Fibroblast of skin of left biceps (primary cell): ENCODE measurements at regions not wholly inside any gene's neighbourhood (a gene's known extent, or its start where the extent isn't known, plus 50 kb on each side); places are given as distances from the start of the nearest gene placed in this dataset.
"Not testable (repeated sequence)": the region's sequence is repeated elsewhere in the genome, so short reads cannot be mapped to it uniquely, and the experiment has no call there.

Experiments used
- DNase-seq, 2 experiments: peaks; one replicate each; pipeline ENCODE4 v3.0.0-alpha.2; 2013; ENCODE audit warnings: low read depth in 2 of 2

DNA sequence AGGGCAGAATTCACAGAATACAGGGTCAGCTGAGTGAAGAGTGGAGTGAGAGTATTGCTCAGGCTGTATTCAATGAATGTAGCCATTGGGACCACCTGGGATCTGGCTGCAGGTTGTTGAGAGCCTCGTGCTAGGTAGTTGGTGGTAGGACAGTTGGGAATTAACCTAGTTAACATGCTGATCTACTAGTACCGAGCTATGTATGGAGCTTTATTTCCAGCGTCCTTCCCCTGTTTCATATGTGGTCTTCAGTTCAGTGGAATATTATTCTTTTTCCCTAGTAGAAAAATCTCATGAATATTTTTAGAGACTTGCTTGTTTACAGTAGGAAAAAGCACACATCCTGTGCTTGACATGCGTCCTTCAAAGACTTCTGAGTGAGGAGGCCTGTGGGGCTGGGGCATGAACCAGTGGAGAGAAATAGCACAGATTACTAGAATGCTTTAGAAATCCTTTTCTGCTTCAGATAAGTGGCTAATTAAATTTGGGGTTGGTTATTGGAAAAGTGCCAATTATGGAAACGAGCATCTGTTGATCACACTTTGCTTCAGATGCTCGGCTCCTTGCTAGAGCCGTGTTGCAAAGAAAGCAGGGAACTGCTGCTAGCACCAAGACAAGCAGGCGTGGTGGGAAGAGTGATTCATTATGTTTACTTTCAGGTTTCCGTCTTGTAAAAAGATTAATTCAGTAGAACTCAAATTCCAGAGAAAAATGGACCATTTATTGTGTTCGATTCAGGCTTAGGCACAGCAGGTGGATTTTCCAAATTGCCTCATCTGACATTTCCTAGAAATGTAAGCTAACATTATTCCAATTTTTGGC is 53.6 kb downstream of the ARF6 start:
- peak; percentile 30 to 33 for DNase-seq

DNA sequence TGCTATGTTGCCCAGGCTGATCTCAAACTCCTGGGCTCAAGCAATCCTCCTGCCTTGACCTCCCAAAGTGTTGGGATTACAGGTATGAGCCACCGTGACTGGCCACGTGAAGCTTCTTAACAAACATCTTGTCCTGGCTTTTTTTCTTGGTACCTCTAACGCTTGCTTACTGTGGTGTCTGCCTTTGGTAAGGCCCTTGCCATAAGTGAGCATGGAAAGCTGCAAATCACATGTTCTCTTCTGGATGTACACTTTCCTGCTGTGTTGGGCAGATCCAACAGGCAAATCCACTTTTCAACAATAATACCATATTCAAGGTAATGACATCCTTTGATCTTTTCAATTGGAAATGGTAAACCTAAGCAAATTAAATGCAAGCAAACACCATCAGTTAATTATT is 54.6 kb downstream of the ARF6 start:
- DNase-seq: no peak

DNA sequence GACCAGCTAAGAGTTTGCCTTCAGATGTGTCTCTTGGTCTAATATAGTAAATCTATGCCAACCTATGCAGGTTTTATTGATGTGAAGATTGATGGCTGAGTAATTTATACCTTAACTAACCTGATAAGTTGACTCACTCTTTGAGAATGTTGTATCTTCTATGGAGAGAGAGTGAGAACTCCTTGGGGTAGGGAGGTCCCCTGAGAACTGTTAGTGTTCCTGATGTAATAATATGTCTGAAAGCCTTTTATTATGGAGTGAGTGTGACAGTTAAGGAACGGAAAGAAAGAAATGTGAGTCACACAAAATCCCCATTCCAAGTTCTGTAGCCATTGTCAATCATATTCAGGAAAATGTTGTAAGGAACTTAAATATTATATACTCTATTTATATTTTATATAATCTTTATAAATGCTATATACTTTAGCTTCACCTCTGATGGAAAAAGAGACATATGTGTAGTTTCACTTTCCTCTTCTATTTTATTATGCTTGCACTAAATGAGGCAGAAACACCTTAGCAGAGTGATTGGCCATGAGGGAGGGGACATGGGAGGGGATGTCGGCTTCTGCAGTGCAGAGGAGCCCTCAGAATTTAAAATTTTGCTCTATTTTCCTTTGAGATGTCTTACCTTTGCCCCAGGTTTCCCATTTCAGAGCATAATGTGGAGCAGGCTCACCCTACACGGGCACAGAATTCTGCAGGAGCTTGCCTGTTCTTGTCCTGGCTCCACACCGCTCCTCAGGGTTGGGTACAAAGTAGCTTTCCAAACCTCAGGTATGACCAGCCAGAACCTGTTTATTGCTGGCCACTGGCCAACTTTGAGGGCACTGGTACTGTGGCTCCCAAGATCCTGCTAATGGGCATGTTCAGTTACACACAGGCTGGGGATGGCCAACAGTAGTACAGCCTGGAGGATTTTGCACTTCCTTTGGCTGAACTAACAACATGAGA is 57.7 kb downstream of the ARF6 start:
- DNase-seq: no peak

DNA sequence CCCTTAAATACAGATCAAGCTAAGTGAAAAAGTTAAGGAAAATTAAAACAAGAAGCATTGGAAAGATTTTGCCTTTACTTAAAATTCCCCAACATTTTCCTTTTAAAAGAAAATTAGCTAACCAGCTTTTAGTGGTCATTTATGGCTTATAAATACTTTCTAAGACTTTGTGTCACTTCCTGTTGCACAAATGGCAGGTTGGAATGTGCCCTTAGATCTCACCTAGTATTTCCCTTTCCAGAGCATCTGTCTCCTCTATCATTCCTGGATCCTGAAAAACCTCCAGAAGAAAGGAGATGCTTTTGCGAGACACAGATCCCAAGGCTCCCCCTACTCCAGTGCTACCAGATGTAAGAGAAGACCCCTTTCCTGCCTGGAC is 58.3 kb downstream of the ARF6 start:
- DNase-seq: no peak

DNA sequence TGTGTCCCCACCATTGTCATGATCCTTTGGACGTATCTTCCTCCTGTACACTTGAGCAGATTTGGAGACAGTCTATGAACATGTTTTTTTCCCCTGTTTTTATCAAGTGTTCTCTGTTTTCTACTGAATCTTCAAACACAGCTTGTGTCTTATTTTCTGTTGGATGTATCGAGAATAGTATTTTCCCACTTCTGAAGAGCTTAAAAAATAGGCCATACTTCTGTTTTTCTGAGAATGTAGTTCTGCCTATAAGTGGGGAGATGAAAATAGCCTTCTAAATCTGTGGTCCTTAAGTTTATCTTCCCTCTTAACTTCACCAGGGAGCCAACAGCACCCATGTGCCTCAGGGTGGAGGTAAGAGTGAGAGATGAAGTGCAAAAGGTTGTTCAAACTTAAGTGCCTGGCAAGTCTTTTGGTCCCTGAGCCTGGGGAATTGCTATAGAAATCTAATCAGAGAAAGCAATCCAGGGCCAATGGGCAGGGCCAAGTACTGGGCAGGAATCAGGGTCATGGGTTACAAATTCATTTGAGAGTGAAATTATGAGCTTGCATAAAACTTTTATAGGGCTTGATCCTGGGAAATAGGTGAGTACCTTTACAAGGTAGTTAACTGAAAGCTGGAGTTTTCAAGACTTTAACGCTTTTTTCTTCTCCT is 58.9 kb downstream of the ARF6 start:
- DNase-seq: no peak

DNA sequence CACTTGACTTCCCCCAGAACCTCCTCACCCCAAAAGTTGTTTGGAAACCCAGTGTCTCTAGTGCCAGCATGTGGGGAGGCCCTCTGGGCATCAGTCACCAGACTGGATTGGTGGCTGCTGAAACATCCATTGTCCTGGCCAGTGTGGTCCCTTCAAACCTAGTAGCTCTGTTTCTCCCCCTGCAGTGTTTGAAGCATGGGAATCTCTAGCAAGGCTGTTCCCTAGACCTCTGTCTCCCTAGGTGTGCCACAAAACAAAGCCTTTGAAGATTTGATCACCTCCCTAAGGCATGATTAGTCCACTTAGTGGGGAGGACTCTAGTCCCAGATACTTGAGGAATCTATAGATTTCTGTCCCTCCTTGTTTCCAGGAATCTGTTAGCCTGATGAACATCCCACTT is 60.3 kb downstream of the ARF6 start:
- DNase-seq: no peak

DNA sequence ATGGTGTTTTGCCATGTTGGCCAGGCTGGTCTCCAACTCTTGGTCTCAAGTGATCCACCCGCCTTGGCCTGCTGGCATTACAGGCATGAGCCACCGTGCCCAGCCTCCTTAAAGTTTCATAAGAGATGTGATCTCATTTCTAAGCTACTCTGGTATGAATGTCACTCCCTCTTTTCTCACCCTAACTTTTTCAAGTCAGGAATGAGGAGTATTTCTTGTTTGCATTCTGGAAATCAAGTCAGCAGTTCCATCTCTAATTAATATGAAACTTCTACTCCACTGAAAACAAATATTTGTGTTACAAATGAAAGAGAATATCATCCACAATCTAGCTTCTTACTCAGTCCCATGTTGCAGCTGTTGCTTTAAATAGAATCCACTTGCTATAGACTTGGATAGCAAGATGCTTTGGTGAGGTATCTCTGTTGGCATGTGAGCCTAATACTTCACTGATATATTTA is 61.3 kb downstream of the ARF6 start:
- no peak for DNase-seq

DNA sequence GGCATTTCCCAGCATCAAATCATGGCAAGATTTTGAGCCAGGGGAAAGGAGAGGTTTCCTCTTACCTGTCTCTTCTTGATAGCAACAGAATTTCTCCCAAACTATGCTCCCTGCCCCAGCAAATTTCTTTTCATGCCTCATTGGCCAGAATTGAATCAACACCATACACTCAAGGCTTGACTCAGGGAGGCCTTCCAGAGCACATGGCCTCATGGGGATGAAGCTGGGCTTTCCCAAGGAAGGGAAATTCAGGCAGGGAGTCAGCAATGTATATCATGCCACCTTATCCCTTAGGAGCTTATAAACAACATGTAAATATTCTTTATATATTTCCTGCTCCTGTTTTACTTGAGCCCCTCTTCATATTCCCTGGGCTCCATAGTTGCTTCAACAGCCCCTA is 62.1 kb downstream of the ARF6 start:
- DNase-seq: no peak

DNA sequence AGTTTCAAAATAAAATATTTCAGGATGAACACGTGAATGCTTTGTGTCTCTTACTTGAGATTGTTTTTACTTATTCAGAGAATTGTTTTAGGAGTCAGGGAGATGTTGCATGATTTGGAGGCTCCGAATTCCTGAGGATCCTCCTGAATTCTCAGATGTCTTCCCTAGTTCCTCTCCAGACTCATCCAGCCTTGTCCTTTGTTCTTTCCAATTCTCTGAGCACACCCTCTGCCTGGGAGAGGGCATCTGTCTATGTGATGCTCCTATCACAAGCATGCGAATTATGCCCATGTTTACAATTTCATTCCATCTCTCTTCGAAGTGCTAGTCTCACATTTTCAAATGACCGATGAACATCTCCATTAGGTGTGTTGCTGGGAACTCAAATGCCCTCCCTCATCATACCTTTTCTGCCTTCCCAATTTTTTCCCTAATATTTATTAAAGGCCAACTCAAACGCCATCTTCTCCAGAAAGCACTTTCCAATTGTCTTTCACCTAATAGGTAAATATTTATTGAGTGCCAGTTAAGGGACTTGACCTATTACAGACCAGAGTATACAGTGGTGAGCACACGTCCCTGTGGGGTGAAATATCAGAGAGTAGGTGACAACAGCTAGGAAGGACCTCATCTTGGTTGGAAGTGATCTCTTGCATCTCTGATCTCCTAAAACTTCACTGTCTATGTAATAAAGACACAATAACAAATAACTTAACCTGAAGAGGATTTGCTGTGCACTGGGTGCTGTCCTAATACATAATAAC is 64.4 kb downstream of the ARF6 start:
- DNase-seq: no peak

DNA sequence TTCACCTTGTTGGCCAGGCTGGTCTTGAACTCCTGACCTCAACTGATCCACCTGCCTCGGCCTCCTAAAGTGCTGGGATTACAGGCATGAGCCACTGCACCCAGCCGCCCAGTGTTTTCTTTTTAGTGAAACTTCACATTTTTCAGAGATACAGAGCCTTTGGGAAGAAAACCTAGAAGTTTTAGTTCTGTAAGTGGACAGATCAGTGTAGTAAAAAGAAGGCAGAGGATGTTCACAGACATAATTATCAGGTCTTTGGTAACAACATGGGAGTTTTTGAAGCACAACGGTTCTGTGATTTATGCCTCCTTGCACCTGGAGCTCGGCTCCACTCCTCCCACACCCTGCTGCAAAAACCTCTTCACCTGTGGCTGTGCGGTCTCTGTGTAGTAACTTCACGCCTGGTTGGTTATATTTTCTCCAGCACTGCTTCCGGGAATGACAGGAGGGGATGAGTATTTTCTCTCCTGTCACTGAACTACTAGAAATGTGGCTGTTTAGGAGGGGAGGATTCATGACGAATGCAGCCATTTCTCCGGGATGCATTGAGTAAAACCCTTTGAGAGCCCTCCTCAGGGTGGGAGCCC is 67.0 kb downstream of the ARF6 start:
- DNase-seq: no peak

DNA sequence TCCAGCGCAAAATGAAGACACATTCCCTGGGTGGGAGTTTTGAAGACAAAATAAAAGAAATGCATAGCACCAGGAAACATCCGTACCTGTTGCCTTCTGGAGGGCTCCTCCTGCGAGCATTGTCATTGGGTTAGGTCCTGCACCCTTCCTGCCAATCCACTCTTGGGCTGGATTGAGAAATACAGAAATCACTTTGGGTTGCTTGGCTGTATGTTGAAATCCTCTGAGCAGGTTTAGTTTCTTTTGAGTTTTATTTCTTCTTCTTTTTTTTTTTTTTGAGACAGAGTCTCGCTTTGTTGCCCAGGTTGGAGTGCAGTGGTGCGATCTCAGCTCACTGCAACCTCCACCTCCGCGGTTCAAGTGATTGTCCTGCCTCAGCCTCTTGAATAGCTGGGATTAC is 67.6 kb downstream of the ARF6 start:
- DNase-seq: no peak

DNA sequence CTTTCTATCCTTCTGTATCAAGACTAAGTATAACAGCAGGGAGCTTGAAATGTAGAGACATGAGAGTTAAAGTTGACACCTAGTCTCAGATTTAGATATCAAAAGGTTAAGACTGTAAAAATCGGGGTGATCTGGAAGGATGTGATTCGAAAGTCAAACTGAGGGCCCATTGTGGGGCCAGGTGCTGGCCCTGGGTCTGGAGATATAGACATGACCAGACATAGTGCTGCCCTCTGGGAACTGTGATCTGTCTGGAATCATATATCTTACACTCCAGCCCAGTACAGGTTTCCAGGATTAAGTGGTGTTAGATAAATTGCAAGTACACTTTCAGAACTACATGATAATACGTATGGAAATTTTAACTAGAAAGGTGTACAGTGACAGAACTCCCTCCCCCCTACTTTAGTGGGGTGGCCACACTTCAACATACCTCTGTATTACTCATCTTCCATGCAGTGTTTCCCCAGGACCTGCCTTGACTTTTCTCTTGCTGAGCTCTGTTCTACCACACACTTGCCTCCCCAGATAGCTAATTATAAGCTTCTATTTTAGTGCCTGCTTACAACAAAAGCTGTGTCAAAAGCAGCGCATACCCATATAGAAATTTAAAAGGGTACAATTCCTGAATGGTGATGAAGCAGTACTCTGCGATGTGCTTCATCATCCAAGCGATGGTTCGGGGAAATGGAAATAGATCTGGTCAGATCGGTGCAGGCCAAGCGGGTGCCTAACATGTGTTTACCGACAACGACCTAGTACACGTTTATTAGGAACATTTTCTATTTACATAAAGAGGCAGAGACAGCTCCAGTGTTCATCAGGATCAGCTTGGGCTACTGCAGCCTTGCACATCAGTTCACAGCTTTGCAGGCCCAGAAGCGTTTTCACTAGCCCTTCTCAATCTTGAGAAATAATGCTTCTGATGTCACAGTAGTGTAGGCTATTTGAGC is 68.7 kb downstream of the ARF6 start:
- DNase-seq: no peak

DNA sequence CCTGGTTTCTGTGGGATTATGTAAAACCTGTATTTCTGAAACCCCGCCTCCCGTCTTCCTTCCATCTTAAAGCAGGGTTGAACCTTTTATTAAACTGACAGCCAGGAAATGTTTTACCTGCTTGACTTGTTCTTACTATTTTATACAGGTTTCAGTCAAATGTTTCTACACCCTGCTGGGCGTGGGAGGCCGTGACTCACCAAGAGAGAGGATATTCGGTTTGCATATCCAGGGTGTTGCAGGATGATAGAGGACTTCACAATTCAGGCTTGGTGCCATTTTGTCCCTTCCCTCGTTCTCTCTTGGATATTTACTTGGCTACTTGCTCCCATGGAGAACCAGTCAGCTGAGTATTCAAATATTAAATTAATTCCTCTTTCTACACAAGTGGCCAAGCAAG is 69.7 kb downstream of the ARF6 start:
- no peak for DNase-seq

DNA sequence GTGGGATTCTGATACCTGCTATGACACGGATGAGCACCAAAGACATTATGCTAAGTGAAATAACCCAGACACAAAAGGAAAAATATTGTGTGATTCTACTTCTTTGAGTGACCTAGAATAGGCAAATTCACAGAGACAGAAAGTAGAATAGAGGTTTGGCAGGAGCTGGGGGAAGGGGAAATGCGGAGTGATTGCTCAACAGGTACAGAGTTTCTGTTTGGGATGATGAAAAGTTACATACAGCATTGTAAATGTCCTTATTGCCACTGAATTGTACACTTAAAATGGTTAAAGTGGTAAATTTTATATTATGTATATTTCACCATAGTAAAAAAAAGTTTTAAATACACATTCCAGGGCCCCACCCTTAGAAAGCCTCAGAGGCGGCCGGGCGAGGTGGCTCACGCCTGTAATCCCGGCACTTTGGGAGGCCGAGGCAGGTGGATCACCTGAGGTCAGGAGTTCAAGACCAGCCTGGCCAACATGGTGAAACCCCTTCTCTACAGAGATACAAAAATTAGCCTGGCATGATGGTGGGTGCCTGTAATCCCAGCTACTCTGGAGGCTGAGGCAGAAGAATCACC is 72.3 kb downstream of the ARF6 start:
- not testable (repeated sequence) for DNase-seq

DNA sequence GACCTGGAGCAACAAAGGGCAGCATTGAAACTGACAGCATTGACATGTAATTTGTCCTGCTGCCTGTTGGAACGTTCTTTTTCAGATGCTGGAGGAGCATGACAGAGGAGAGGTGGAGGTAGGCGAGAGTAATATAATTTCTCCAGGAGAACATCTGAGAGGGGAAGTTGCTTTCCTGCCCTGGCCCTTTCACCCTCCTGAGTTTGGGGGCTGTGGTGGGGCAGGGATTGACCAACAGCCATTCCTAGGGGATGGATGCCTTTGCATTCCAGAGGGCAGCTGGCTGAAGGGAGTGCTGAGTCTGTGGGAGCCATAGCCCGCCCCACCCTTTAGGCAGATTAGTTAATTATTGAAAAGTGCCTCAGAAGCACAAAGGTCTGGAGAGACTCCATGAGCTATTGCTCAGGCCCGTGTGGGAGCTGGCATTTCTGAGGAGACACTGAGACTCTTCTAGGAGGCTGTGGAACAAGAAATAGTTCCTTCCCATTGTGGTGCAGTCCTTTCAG is 73.5 kb downstream of the ARF6 start:
- no peak for DNase-seq

DNA sequence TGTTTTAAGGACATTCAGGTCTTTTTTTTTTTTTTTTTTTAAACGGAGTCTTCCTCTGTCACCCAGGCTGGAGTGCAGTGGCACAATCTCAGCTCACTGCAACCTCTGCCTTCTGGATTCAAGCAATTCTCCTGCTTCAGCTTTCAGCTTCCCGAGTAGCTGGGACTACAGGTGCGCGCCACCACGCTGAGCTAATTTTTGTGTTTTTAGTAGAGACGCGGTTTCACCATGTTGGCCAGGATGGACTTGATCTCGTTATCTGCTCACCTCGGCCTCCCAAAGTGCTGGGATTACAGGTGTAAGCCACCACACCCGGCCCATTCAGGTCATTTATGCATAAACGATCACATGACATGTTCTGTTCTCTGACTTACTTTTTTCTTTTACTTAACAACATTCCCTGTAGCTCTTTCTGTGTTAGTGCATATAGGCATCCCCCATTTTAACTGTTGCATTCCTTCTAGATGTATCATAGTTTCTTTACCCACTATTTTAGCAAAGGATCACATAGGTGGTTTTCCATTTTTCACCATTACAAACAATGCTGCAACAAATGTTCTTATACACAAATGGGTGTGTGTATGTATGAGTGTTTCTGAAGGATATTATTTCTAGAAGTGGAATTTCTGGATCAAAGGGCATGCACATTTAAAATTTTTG is 74.2 kb downstream of the ARF6 start:
- DNase-seq: no peak

DNA sequence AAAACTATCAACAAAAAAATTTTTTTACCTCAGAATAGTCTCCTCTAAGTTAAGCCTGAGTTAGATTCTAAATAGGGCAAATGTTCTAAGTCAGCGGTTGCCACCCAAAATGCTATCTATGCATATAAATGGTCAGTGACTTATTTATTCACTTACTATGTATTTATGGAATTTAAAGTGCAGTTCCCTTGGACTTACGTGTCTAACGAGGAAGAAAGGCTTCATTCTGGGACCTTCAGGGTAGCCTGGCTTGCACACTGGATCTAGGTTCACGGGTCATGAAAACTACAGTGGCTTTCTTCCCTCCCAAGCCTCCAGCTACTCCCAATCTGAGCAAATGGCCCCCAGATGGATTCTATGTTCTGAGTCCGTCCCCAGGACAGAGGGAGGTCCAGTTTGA is 77.1 kb downstream of the ARF6 start:
- no peak for DNase-seq

DNA sequence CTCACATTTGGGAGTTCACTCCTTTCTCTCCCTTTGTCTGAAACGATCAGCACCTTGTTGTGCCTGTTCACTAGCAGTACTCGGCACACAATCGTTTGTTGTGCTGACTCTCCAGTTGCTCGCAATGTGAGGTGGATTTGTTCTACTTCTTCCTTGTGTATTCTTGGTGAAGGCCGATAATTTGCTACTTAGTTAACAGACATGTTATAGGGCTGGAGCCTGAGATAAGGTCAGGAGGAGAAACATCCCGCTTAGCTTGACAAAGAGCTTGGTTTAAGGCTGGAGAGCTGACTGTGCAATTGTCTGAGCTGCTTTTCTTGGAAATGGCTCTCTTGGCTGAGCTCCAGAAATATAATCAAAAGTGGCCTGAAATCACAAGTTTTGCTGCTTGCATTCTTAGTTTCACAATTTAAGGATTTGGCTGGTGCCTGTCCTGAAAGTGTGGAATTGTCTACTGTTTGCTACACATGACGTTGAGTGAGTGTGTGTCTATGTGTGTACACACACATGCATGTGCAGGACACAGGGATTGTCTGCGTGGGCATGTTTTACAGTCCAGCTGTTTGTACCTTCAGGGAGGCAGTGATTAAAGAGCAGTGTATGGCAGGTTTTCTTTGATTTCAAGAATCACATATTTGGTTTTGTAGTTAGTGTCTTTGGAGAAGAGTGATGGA is 77.7 kb downstream of the ARF6 start:
- DNase-seq: no peak
